OCI-LY1 (cell line): ENCODE measurements at regions not wholly inside any gene's neighbourhood (a gene's known extent, or its start where the extent isn't known, plus 50 kb on each side); places are given as distances from the start of the nearest gene placed in this dataset.

Experiments
- EZH2 ChIP-seq: fragments of 200-600 bp; sonication (generic), shearing (Covaris generic); IDR thresholded peaks from 2 replicates; pipeline ENCODE4 v1.8.0; 2017; ENCODE audit warnings: borderline replicate concordance, mixed run types, mild to moderate bottlenecking, antibody characterized with exemption, low read length, moderate library complexity, mixed read lengths
- TF ChIP-seq, protein P1 (sequence below): fragments of 200-600 bp; sonication (generic), shearing (Covaris generic); IDR thresholded peaks from 2 replicates; pipeline ENCODE4 v1.5.1; 2017; ENCODE audit warnings: mild to moderate bottlenecking, antibody characterized with exemption, low read length, moderate library complexity, mixed read lengths

DNA sequence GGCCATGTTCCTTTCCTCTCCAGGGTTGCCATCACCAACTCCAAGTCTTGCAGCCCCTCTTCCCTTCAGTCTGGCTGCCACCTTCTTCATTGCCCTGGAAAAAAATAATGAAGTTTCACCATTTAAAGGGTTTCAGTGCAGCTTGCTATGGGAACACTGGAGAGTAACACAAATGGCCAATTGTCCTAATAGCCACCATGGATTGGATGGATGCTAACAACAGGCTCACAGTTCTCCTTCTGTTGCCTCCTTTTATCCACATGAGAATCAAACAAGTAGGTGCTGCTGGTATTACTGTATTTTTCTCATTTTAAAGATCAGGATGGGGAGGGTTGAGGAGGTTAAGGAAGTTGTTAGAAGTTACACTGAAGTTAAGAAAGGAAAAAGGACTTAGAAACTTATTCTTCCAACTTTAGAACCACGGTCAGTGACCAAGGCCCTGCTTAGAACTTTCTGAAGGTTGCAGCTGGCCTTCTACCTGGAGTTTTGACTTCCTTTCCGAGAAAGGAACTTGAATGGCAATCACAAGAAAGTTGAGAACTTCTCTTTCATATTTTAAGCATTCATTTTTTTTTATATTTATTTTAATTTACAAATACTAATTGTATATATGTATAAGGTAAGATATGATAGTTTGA is 198.0 kb upstream of the MAF start:
- TF ChIP-seq, protein P1, sequence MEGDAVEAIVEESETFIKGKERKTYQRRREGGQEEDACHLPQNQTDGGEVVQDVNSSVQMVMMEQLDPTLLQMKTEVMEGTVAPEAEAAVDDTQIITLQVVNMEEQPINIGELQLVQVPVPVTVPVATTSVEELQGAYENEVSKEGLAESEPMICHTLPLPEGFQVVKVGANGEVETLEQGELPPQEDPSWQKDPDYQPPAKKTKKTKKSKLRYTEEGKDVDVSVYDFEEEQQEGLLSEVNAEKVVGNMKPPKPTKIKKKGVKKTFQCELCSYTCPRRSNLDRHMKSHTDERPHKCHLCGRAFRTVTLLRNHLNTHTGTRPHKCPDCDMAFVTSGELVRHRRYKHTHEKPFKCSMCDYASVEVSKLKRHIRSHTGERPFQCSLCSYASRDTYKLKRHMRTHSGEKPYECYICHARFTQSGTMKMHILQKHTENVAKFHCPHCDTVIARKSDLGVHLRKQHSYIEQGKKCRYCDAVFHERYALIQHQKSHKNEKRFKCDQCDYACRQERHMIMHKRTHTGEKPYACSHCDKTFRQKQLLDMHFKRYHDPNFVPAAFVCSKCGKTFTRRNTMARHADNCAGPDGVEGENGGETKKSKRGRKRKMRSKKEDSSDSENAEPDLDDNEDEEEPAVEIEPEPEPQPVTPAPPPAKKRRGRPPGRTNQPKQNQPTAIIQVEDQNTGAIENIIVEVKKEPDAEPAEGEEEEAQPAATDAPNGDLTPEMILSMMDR = no peak
- TF ChIP-seq EZH2 = no peak
